KOPT-K1 (cell line): ENCODE measurements at regions not wholly inside any gene's neighbourhood (a gene's known extent, or its start where the extent isn't known, plus 50 kb on each side); places are given as distances from the start of the nearest gene placed in this dataset.

Experiments used
- H3K27ac ChIP-seq: fragments of 200-600 bp; sonication (generic); 2 replicates; pipeline ENCODE4 v1.5.1; 2016; ENCODE audit warnings: antibody characterized with exemption, mild to moderate bottlenecking, low read depth, low read length; ENCODE audit not compliant: poor library complexity, severe bottlenecking
- H3K36me3 ChIP-seq: fragments of 200-600 bp; sonication (generic); 2 replicates; pipeline ENCODE4 v1.5.1; 2017; ENCODE audit warnings: antibody characterized with exemption, mild to moderate bottlenecking, low read length, moderate library complexity; ENCODE audit not compliant: insufficient read depth
- H3K9me3 ChIP-seq: fragments of 200-600 bp; sonication (generic); 2 replicates; pipeline ENCODE4 v1.5.1; 2017; ENCODE audit warnings: antibody characterized with exemption, low read length, mild to moderate bottlenecking; ENCODE audit not compliant: insufficient read depth, poor library complexity, severe bottlenecking

DNA sequence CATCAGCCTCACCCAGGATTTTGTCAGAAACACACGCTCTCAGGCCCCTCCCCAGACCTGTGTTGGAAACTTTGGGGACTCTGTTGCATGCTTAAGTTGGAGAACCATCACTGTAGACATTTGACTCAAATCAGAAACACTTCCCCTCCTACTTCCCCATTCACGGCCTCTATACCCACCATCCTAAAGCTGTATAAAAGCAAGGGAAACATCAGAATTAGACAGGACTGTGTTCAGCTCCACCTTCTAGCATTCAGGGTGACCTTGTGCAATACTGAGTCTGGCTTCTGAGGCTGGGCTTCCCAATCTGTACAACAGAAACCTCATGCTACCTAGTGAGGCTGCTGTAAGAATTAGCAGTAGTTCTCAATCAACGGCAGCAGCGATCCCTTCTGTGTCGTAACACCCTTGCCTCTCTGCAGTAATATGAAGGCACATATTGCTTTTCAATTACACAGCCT lies 252.3 kb downstream of the LY86 start:
- peaks cover 5% of the 10 kb centered on the region for H3K9me3 ChIP-seq
- no peak overlapping the region for H3K27ac ChIP-seq
- H3K36me3 ChIP-seq, result no peaks in the 10 kb centered on the region

- Histone ChIP-seq H3K36me3 (no peaks in the 10 kb centered on the region), H3K9me3 (peaks cover 8% of the 10 kb centered on the region), H3K27ac (no peak overlapping the region)
These were observed 253.1 kb downstream of the LY86 start for GRCh38 chr6:6841571-6841970.

DNA sequence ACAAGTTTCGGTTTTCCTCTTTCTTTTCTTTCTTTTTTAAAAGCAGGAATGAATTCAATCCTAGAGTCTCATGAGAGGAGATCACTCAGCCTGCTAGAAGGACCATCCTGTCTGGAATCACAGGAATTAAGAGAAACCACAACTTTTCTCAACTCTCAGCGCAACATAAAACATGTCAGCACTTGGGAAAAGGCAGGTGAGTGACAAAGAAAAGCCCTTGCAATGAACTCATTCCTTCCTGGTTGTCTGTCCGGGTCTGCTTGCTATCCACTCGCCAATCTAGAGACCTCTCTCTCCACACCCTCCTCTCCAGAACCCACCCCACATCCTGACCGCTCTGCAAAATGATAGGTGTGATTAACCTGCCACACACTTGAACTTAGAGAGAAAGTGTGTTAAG lies 253.8 kb downstream of the LY86 start:
- H3K27ac ChIP-seq, result no peak overlapping the region
- peaks cover 8% of the 10 kb centered on the region for H3K9me3 ChIP-seq
- no peaks in the 10 kb centered on the region for H3K36me3 ChIP-seq

DNA sequence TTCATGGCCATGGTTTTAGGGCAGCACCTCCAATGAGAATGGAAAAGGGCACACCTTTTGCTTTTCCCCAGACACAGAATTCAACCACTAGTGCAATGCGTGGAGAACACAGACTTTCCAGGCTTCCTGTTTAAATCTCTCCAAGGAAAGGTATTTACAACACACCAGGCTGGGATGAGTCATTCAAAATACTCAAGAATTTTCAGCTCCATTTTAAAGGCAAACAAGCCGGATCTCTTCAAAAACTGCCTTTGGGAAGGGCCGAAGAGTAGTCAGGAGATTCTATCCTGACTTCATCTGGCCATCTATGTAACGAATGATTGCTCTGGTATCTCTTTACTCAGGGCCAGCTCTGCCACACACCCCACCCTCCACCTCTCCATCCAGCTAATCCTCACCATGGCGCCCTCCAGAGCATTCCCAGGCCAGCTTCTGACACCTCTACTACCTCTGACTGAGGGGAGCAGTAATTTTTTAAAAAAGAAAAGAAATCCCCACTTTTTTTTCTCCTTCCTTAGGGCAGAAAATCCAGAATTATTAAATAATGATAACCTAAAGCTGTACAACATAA lies 254.6 kb downstream of the LY86 start:
- no peaks in the 10 kb centered on the region for H3K36me3 ChIP-seq
- peaks cover 8% of the 10 kb centered on the region for H3K9me3 ChIP-seq
- H3K27ac ChIP-seq, result no peak overlapping the region

- Histone ChIP-seq H3K36me3 (no peaks in the 10 kb centered on the region), H3K9me3 (peaks cover 8% of the 10 kb centered on the region), H3K27ac (no peak overlapping the region)
These were observed 255.3 kb downstream of the LY86 start for GRCh38 chr6:6843777-6844176.

- Histone ChIP-seq H3K27ac (no peak overlapping the region), H3K9me3 (peaks cover 8% of the 10 kb centered on the region), H3K36me3 (no peaks in the 10 kb centered on the region)
These were observed 256.0 kb downstream of the LY86 start for GRCh38 chr6:6844530-6844929.

GRCh38 chr6:6845603-6846002 lies 257.1 kb downstream of the LY86 start:
- no peak overlapping the region for H3K27ac ChIP-seq
- H3K36me3 ChIP-seq, result no peaks in the 10 kb centered on the region
- H3K9me3 ChIP-seq, result peaks cover 8% of the 10 kb centered on the region

- no peaks in the 10 kb centered on the region for H3K36me3 ChIP-seq
- H3K9me3 ChIP-seq, result peaks cover 8% of the 10 kb centered on the region
- H3K27ac ChIP-seq, result no peak overlapping the region
These were observed 259.1 kb downstream of the LY86 start for GRCh38 chr6:6847591-6847990.

DNA sequence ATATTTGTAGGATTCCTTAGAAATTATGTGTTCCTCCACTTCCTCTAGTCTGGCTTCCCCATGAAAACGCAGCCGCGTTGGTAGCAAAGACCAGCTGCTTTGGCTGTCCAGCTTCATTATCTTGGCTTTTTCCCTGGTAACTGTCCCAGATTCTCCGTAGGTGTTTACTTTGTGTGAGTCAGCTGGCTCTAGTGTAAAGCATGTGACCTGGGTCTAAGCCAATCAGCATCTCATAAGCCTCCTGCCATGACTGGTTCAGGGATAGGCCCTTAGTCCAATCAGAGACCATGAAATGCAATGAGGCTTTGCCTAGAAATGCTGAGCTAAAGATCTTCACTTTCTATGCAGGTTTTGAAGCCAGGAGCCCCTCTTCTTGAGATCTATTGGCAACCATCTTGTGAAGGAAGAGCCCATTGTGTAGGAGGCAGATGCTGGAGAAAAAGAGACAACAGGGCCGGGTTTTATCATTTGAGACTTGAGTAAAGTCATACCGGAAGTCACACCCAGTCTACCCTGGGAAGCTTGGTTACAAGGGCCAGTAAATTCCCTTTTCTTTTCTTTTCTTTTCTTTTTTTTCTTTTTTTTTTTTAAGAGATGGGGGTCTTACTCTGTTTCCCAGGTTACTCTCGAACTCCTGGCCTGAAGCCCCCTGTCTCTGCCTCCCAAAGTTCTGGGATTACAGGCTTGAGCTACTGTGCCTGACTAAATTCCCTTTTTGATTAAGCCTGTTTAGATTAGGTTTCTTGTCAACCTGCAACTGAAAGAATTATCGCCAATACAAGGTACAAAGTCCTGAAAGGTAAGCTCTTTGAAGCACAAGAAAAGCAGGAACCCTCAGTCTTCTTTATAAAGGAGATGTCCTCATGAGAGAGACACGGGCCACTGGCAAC lies 256.5 kb upstream of the RREB1 start:
- H3K27ac ChIP-seq, result no peak overlapping the region
- no peaks in the 10 kb centered on the region for H3K9me3 ChIP-seq
- H3K36me3 ChIP-seq, result no peaks in the 10 kb centered on the region

DNA sequence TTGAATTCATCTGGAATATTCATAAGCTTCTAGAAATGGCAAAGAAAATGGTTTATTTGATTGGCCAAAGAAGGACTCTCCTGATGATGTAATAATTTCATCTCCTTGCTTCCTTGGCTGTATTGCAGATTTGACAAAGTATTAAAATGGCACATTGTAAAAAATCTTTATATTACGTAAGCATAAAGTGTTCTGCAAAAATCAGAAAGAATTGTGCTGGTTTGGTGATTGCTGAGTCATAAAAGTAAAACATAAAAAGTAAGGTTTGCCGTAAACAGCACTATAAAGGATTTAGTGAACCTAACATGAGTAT lies 255.9 kb upstream of the RREB1 start:
- H3K36me3 ChIP-seq, result no peaks in the 10 kb centered on the region
- no peaks in the 10 kb centered on the region for H3K9me3 ChIP-seq
- no peak overlapping the region for H3K27ac ChIP-seq

- H3K9me3 ChIP-seq, result no peaks in the 10 kb centered on the region
These were observed 250.9 kb upstream of the RREB1 start for GRCh38 chr6:6856538-6857523.

DNA sequence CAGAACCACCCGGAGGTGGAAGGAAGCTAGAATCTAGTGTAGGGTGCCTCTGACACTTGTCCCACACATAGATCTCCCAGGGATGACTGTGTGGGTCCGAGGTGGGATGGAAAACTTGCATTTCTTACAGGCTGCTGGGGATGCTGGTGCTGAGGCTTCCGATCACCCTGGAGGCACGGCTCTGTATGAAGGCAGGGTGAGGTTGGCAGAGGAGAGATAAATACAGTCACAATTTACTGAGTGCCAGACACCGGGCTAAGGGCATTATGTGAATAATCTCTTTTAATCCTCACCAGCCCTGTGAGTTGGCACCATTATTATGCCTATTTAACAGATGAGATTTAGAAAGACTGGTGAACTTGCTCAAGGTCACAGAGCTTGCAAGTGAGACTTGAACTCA lies 250.2 kb upstream of the RREB1 start:
- H3K9me3 ChIP-seq, result no peaks in the 10 kb centered on the region
- H3K27ac ChIP-seq, result no peak overlapping the region
- no peaks in the 10 kb centered on the region for H3K36me3 ChIP-seq

More at GRCh38 chr6:6856538-6857523, 250.9 kb upstream of the RREB1 start:
- Histone ChIP-seq H3K36me3 (no peaks in the 10 kb centered on the region), H3K27ac (no peak overlapping the region)

DNA sequence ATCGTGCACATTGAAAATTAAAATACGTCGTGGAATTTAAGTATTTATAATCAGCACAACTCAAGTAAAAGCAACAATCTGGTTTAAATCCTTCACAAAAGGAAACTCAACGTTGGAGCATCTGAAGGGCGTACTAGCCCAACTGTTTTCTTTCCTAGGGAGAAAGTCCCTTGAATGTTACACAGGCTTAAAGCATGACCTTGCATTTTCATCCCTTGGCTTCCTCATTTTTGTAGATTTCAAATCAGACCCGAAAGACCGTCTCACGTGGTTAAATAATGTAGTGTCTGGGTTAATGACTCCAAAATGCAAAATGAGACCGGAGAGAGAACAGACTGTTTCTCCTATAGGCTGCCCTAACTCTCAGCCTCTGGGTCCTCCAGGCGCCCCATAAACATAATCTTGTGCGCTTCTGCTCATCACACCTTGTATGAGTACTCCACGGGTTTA lies 249.2 kb upstream of the RREB1 start:
- H3K27ac ChIP-seq, result no peak overlapping the region
- H3K9me3 ChIP-seq, result no peaks in the 10 kb centered on the region
- H3K36me3 ChIP-seq, result no peaks in the 10 kb centered on the region

DNA sequence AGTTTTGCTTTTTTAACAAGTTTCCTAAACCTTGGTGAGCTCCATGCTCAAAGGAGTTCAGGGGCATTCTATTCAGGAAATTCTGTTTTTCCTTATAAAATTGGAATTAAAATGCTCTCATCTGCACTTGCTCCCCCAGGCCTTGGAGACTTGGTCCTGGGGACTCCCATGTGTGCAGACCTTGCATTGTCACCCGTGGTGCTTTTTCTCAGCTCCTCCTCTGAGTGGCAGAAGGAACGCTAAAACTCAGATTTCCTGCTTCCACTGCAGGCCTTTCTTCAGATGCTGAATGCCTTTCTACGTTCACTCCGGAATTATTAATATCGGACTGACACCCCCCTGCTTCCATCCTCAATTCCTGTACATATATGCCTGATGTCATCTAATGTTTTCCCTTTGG lies 248.7 kb upstream of the RREB1 start:
- Histone ChIP-seq H3K27ac (no peak overlapping the region), H3K36me3 (no peaks in the 10 kb centered on the region), H3K9me3 (no peaks in the 10 kb centered on the region)

- H3K36me3 ChIP-seq, result no peaks in the 10 kb centered on the region
- H3K27ac ChIP-seq, result no peak overlapping the region
These were observed 248.0 kb upstream of the RREB1 start for GRCh38 chr6:6859722-6860121.

More at GRCh38 chr6:6859722-6860121, 248.0 kb upstream of the RREB1 start:
- no peaks in the 10 kb centered on the region for H3K9me3 ChIP-seq
